Epithelial cell of proximal tubule (primary cell): ENCODE measurements at regions not wholly inside any gene's neighbourhood (a gene's known extent, or its start where the extent isn't known, plus 50 kb on each side); places are given as distances from the start of the nearest gene placed in this dataset.

Experiments used
- DNase-seq: peaks from one replicate; pipeline ENCODE4 v3.0.0-alpha.2; 2011; ENCODE audit warnings: low read depth
- H3K4me3 ChIP-seq: 2 replicates; pipeline ENCODE4 v1.5.1; 2011; ENCODE audit warnings: low read depth, mild to moderate bottlenecking, low read length
- CTCF ChIP-seq: conservative IDR thresholded peaks from 2 replicates; pipeline ENCODE4 v1.5.1; 2012; ENCODE audit warnings: low read depth, mild to moderate bottlenecking, low read length

- H3K4me3 ChIP-seq = no peak overlapping the region
- DNase-seq = no peak
- no peak for TF ChIP-seq CTCF
These were observed 88.6 kb downstream of the GTPBP8 start for GRCh38 chr3:113079218-113079961.

- no peak for TF ChIP-seq CTCF
- DNase-seq = no peak
- H3K4me3 ChIP-seq = no peak overlapping the region
These were observed 94.0 kb downstream of the GTPBP8 start for GRCh38 chr3:113084777-113085176.

- TF ChIP-seq CTCF = no peak
- DNase-seq = no peak
These were observed 96.0 kb downstream of the GTPBP8 start for GRCh38 chr3:113086560-113087461.

DNA sequence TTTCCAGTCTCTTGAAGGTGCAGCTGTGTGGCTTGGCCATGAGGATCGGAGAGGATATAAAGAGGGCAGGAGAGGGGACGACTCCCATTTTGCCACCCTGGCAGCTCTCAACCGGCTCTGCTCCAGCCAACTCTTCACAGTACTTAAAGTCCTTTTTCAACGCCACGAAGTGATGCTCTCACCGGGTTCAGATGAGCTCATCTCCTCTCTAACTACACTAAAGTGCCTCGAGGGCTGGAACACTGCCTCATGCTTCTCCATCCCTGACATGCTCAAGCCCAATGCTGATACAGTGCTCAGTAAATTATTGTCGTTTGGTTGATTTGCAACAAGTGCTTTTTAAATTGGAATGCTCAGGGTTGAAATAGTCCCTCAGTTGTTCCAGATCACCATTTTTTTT lies 97.8 kb downstream of the GTPBP8 start:
- no peak for DNase-seq

More at GRCh38 chr3:113086560-113087461, 96.0 kb downstream of the GTPBP8 start:
- no peak overlapping the region for H3K4me3 ChIP-seq

DNA sequence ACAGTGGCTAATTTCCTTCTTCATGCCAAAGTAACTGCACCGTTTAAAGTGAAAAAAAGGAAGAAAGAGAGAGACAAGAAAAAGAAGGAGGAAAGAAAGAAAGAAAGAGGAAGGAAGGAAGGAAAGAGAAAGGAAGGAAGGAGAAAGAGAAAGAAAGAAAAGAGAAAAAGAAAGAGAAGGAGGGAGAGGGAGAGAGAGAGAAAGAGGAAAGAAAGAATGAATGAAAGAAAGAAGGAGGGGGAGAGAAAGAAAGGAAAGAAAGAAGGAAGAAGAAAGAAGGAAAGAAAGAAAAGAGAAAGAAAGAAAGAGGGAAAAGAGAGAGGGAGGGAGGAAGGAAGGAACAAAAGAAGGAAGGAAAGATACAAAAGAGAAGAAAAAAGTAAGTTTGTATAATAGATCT lies 100.6 kb downstream of the GTPBP8 start:
- TF ChIP-seq CTCF = no peak
- no peak for DNase-seq
- no peak overlapping the region for H3K4me3 ChIP-seq

More for the DNA sequence above, 97.8 kb downstream of the GTPBP8 start:
- H3K4me3 ChIP-seq = no peak overlapping the region
- no peak for TF ChIP-seq CTCF

GRCh38 chr3:113092746-113093145 lies 102.0 kb downstream of the GTPBP8 start:
- no peak overlapping the region for H3K4me3 ChIP-seq
- no peak for DNase-seq
- TF ChIP-seq CTCF = no peak
